Stomach (tissue), 8 donors: ENCODE measurements at regions not wholly inside any gene's neighbourhood (a gene's known extent, or its start where the extent isn't known, plus 50 kb on each side); places are given as distances from the start of the nearest gene placed in this dataset.

ENCODE experiments used
- DNase-seq, 2 donors: peaks; one replicate each; pipeline versions ENCODE4 v3.0.0 to v3.0.0-alpha.2; 2013 to 2019
- H3K27ac ChIP-seq, 5 donors: fragments of 200-600 bp in 4 of 5; sonication (generic) in 4 of 5; one replicate each; pipeline ENCODE4 v1.5.1; 2013 to 2019; ENCODE audit warnings: mild to moderate bottlenecking in 1 of 5, moderate library complexity in 1 of 5
- H3K27me3 ChIP-seq, 3 donors: fragments of 200-600 bp; sonication (generic); one replicate each; pipeline ENCODE4 v1.5.1; 2017 to 2019; ENCODE audit warnings: mixed run types in 1 of 3
- H3K36me3 ChIP-seq, 4 donors: fragments of 200-600 bp; sonication (generic); 1 replicate in 3 of 4; 2 replicates in 1 of 4; pipeline ENCODE4 v1.5.1; 2016 to 2019
- H3K4me1 ChIP-seq, 4 donors: fragments of 200-600 bp; sonication (generic); one replicate each; pipeline ENCODE4 v1.5.1; 2016 to 2019
- H3K4me3 ChIP-seq, 4 donors: fragments of 200-600 bp; sonication (generic) in 3 of 4; one replicate each; pipeline ENCODE4 v1.5.1; 2016 to 2019; ENCODE audit warnings: mild to moderate bottlenecking in 1 of 4
- H3K9me3 ChIP-seq, 4 donors: fragments of 200-600 bp; sonication (generic); one replicate each; pipeline ENCODE4 v1.5.1; 2016 to 2019
- EP300 ChIP-seq: sonication (generic); formaldehyde crosslinking; IDR thresholded peaks from one replicate; pipeline ENCODE4 v1.6.1; 2017; ENCODE audit warnings: antibody characterized with exemption
- POLR2A ChIP-seq, 4 donors: fragments of 450-650 bp; IDR thresholded peaks; one replicate each; pipeline ENCODE4 v1.6.1; 2016; ENCODE audit warnings: antibody characterized with exemption in 4 of 4, control low read depth in 2 of 4, mild to moderate bottlenecking in 1 of 4, moderate library complexity in 1 of 4
- POLR2AphosphoS5 ChIP-seq, 3 donors: sonication (generic); formaldehyde crosslinking; IDR thresholded peaks; one replicate each; pipeline ENCODE4 v1.6.1; 2016; ENCODE audit warnings: antibody characterized with exemption in 3 of 3
- WGBS, 5 donors: extraction: QIAGEN DNeasy Blood & Tissue Kit in 3 of 5; methylation state at CpG; one replicate each; pipeline versions ENCODE4 v1.1.5 to v1.1.7; 2013 to 2018; 5-methylcytosine and 5-hydroxymethylcytosine counted together
- intact Hi-C: fragments of 100-400 bp; cut with DNase I; formaldehyde crosslinking; loops from one replicate; pipeline ENCODE4 v1.15.1; 2023; ENCODE audit warnings: low total_unique reads
- TF ChIP-seq, protein P1 (sequence below), 7 experiments: fragments of 450-650 bp in 4 of 7; fragments of 200-600 bp in 3 of 7; sonication (generic) in 3 of 7; IDR thresholded peaks; one replicate each; pipeline ENCODE4 v1.5.1; 2016 to 2019; ENCODE audit warnings: antibody characterized with exemption in 7 of 7, control low read depth in 2 of 7, mild to moderate bottlenecking in 1 of 7
- donor health status: healthy with polysubstance abuse.
- donor health status: Bipolar disorder and iron deficiency.
- donor health status: healthy.

DNA sequence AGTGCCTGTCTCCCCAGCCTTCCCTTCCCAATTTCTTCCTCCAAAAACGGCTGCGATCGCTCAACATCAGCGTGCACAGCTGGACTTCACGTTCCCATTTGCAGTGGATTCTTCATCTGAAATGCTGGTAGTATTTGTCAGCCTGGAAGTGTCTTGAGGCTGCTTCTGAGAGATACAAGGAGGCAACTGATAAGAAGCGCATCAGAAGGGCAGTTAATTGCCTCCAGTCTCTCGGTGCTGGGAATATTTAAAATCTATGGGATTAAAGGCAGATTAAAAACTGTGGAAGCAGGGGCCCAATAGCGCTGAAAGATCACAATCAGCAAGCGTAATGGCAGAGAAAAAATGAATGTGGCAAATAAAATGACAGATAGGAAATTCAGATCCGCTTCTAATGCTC lies 450.0 kb downstream of the GATA3 start:
- Histone ChIP-seq H3K4me1 (no peaks in the 10 kb centered on the region), H3K27me3 (peaks cover 0 to 27% (median 4%) of the 10 kb centered on the region in 3 donors), H3K9me3 (no peaks in the 10 kb centered on the region), H3K27ac (no peak overlapping the region), H3K36me3 (no peaks in the 10 kb centered on the region), H3K4me3 (no peak overlapping the region)
- WGBS, 5 donors = 42 to 57% (median 55%) methylated on average over 10 of the region's 10 CpGs
- DNase-seq = peak in 1 of 2 donors; percentile 2
- TF ChIP-seq, protein P1, sequence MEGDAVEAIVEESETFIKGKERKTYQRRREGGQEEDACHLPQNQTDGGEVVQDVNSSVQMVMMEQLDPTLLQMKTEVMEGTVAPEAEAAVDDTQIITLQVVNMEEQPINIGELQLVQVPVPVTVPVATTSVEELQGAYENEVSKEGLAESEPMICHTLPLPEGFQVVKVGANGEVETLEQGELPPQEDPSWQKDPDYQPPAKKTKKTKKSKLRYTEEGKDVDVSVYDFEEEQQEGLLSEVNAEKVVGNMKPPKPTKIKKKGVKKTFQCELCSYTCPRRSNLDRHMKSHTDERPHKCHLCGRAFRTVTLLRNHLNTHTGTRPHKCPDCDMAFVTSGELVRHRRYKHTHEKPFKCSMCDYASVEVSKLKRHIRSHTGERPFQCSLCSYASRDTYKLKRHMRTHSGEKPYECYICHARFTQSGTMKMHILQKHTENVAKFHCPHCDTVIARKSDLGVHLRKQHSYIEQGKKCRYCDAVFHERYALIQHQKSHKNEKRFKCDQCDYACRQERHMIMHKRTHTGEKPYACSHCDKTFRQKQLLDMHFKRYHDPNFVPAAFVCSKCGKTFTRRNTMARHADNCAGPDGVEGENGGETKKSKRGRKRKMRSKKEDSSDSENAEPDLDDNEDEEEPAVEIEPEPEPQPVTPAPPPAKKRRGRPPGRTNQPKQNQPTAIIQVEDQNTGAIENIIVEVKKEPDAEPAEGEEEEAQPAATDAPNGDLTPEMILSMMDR (IDR thresholded peaks at IDR 0.05) = no peak
- TF ChIP-seq POLR2AphosphoS5 (IDR thresholded peaks at IDR 0.05) = no peak
- TF ChIP-seq POLR2A (IDR thresholded peaks at IDR 0.05) = no peak
- TF ChIP-seq EP300 = no peak
- intact Hi-C loops = no loop called here

DNA sequence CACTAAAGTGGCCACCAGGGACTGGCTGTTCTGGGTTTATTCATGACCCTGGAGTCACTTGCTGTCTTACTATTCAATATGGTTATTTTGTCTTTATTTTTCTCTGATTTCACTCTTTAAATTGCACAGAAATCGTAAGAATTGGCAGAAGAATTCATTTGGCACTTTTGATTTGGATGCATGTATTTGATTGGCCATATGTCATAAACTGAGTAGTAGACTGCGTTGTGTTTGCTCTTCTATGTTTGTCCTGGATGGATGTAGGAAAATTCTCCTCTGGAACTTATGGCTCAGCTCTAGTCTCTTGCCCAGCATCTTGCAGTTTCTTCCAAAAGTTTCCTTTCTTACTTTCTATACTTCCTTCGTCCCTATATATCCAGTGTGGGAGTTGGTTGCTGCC lies 452.7 kb downstream of the GATA3 start:
- DNase-seq = no peak
- Histone ChIP-seq H3K4me1 (no peaks in the 10 kb centered on the region), H3K4me3 (no peak overlapping the region), H3K36me3 (no peaks in the 10 kb centered on the region), H3K27ac (no peak overlapping the region), H3K27me3 (peaks cover 0 to 29% (median 4%) of the 10 kb centered on the region in 3 donors), H3K9me3 (no peaks in the 10 kb centered on the region)
- intact Hi-C loops = no loop called here
- TF ChIP-seq, protein P1 (IDR thresholded peaks at IDR 0.05) = no peak
- no peak for TF ChIP-seq POLR2A (IDR thresholded peaks at IDR 0.05)
- 72 to 78% (median 76%) methylated on average over 3 of the region's 3 CpGs for WGBS, 5 donors

DNA sequence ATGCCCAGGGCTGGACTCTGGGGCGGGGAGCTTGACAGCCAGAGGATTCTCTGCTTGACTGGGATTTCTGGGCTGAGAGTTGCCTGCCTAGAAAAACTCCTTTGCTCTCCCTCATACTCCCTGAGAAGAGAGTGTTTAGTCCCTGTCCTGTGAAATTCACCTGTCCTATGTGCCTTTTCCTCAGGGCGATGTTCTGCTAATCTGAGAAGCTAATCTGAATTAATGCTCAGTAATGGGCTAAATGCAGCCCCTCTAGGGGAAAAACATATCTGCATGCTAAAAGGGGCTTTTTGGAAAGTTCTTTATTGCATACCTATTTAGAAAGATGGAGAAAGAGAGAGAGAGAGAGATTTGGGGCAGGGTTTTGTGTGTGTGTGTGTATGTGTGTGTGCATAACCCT lies 454.4 kb downstream of the GATA3 start:
- intact Hi-C loops = no loop called here
- Histone ChIP-seq H3K27ac (no peak overlapping the region), H3K27me3 (peaks cover 0 to 28% (median 4%) of the 10 kb centered on the region in 3 donors), H3K36me3 (no peaks in the 10 kb centered on the region), H3K9me3 (no peaks in the 10 kb centered on the region), H3K4me3 (no peak overlapping the region), H3K4me1 (no peaks in the 10 kb centered on the region)
- TF ChIP-seq, protein P1 (IDR thresholded peaks at IDR 0.05) = no peak
- TF ChIP-seq POLR2AphosphoS5 (IDR thresholded peaks at IDR 0.05) (no peak), EP300 (no peak), POLR2A (IDR thresholded peaks at IDR 0.05) (no peak)
- WGBS, 5 donors = 84 to 96% (median 87%) methylated on average over 2 of the region's 2 CpGs
- no peak for DNase-seq

DNA sequence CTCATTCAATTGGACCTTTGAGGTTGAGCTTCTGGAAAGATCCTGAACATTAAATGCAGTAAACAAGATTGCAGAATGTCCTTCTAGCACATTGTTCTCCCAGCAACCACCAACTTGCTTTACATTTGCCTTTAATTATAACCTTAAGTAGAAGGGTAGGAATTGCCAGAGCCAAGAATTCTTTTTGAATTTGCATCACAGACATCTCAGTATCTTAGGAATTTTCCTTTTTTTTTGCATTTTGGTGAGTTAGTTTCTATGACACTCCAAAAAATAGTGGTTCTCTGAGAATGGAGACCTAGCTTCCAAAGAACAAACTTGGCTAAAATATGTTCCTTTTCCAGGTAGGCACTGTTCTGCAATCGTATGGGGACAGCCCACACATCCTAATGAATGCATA lies 456.0 kb downstream of the GATA3 start:
- Histone ChIP-seq H3K27me3 (peaks cover 0 to 18% (median 4%) of the 10 kb centered on the region in 3 donors), H3K4me3 (no peak overlapping the region), H3K36me3 (no peaks in the 10 kb centered on the region), H3K4me1 (no peaks in the 10 kb centered on the region), H3K9me3 (no peaks in the 10 kb centered on the region), H3K27ac (no peak overlapping the region)
- no peak for DNase-seq
- TF ChIP-seq POLR2AphosphoS5 (IDR thresholded peaks at IDR 0.05) (no peak), EP300 (no peak), POLR2A (IDR thresholded peaks at IDR 0.05) (no peak)
- TF ChIP-seq, protein P1 (IDR thresholded peaks at IDR 0.05) = no peak
- WGBS, 5 donors = 67 to 81% (median 70%) methylated on average over 1 of the region's 1 CpG
- intact Hi-C loops = no loop called here
